Smooth muscle cell (in vitro differentiated cells): ENCODE measurements at regions not wholly inside any gene's neighbourhood (a gene's known extent, or its start where the extent isn't known, plus 50 kb on each side); places are given as distances from the start of the nearest gene placed in this dataset.

Experiments
- DNase-seq: peaks from one replicate; lab custom pipeline; 2025; ENCODE audit not compliant: unreplicated experiment; lab: John Stamatoyannopoulos, UW
- H2AFZ ChIP-seq: fragments of 200-600 bp; sonication (generic); 2 replicates; pipeline ENCODE4 v1.6.0; 2016; ENCODE audit warnings: antibody characterized with exemption, low read depth, mild to moderate bottlenecking
- H3F3A ChIP-seq: fragments of 200-600 bp; sonication (generic); 2 replicates; pipeline ENCODE4 v1.6.0; 2017; ENCODE audit warnings: antibody characterized with exemption, low read depth
- H3K27ac ChIP-seq: fragments of 200-600 bp; sonication (generic); 2 replicates; pipeline ENCODE4 v1.5.1; 2016; ENCODE audit warnings: low read depth, mild to moderate bottlenecking
- H3K27me3 ChIP-seq: fragments of 200-600 bp; sonication (generic); 2 replicates; pipeline ENCODE4 v1.6.1; 2016; ENCODE audit warnings: low read depth, mild to moderate bottlenecking
- H3K36me3 ChIP-seq: fragments of 200-600 bp; sonication (generic); 2 replicates; pipeline ENCODE4 v1.5.1; 2016; ENCODE audit warnings: low read depth
- H3K4me1 ChIP-seq: fragments of 200-600 bp; sonication (generic); 2 replicates; pipeline ENCODE4 v1.5.1; 2016; ENCODE audit warnings: low read depth
- H3K4me2 ChIP-seq: fragments of 200-600 bp; sonication (generic); 2 replicates; pipeline ENCODE4 v1.6.0; 2016; ENCODE audit warnings: mild to moderate bottlenecking
- H3K4me3 ChIP-seq: fragments of 200-600 bp; sonication (generic); 2 replicates; pipeline ENCODE4 v1.5.1; 2016; ENCODE audit warnings: mild to moderate bottlenecking
- H3K79me2 ChIP-seq: fragments of 200-600 bp; sonication (generic); 2 replicates; pipeline ENCODE4 v1.6.0; 2016; ENCODE audit warnings: low read depth, mild to moderate bottlenecking
- H3K9ac ChIP-seq: fragments of 200-600 bp; sonication (generic); 2 replicates; pipeline ENCODE4 v1.6.0; 2016; ENCODE audit warnings: low read depth
- H3K9me3 ChIP-seq: fragments of 200-600 bp; sonication (generic); replicated peaks from 2 replicates; pipeline ENCODE4 v1.5.1; 2016; ENCODE audit warnings: low read depth
- H4K20me1 ChIP-seq: fragments of 200-600 bp; sonication (generic); 2 replicates; pipeline ENCODE4 v1.6.0; 2016; ENCODE audit warnings: low read depth
- CTCF ChIP-seq: fragments of 200-600 bp; sonication (generic); IDR thresholded peaks from 2 replicates; pipeline ENCODE4 v1.5.1; 2017; ENCODE audit warnings: borderline replicate concordance, mild to moderate bottlenecking, antibody characterized with exemption; ENCODE audit not compliant: insufficient read depth, poor library complexity, severe bottlenecking
- WGBS: methylation state at CpG from one replicate; pipeline ENCODE4 v1.1.7; 2016; ENCODE audit warnings: low lambda C conversion rate; 5-methylcytosine and 5-hydroxymethylcytosine counted together

DNA sequence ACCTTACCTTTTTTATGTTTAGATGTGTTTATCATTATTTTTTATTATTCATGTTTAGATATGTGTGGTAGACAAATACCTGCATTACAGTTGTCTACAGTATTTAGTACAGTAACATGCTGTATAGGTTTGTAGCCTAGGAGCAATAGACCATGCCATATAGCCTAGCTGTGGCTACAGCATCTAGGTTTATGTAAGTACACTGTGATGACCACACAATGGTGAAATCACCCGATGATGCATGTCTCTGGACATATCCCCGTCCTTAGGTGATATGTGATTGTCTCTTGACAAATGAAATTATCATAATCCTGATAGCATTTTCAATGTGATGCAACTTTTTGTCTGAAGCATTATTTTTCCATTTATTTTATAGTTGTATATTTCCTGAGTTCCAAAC lies 121.2 kb downstream of the DISP1 start:
- no peaks in the 10 kb centered on the region for H3K9me3 ChIP-seq
- WGBS = 74% methylated on average over 2 of the region's 2 CpGs
- no peaks in the 10 kb centered on the region for H3F3A ChIP-seq
- no peak for DNase-seq
- no peak overlapping the region for H2AFZ ChIP-seq
- peaks cover 3% of the 10 kb centered on the region for H4K20me1 ChIP-seq
- no peaks in the 10 kb centered on the region for H3K36me3 ChIP-seq
- H3K27ac ChIP-seq = no peak overlapping the region
- no peaks in the 10 kb centered on the region for H3K27me3 ChIP-seq
- TF ChIP-seq CTCF = no peak
- no peak overlapping the region for H3K4me3 ChIP-seq
- peaks cover 57% of the 10 kb centered on the region for H3K79me2 ChIP-seq
- H3K4me2 ChIP-seq = no peak overlapping the region
- peaks cover 6% of the 10 kb centered on the region for H3K4me1 ChIP-seq
- H3K9ac ChIP-seq = no peak overlapping the region

DNA sequence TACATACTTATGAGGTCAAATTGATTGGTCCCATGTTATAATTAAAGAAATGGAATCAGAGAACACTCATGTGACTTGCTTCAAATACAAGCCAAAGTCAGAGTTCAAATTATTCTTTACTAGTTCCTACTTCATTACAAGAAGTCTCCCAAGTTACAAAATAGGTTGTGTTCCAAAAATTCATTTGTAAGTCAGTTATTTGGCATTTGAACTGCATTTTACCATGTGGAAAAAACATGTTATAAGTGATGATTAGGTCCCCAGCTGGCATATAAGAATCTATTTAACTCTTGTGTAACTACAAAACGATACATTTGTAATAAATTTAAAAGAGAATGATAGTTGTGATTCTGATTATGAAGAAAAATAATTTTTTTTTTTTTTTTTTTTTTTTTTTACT lies 124.1 kb downstream of the DISP1 start:
- TF ChIP-seq CTCF = no peak
- no peak overlapping the region for H3K4me3 ChIP-seq
- 98% methylated on average over 1 of the region's 1 CpG for WGBS

GRCh38 chr1:222940095-222940494 lies 125.3 kb downstream of the DISP1 start:
- no peak for TF ChIP-seq CTCF
- H3K79me2 ChIP-seq = peaks cover 29% of the 10 kb centered on the region
- H3K4me3 ChIP-seq = no peak overlapping the region
- no peak overlapping the region for H3K4me2 ChIP-seq
- no peaks in the 10 kb centered on the region for H3K9me3 ChIP-seq
- 94% methylated on average over 5 of the region's 5 CpGs for WGBS
- no peak for DNase-seq
- H3K27ac ChIP-seq = no peak overlapping the region
- H2AFZ ChIP-seq = no peak overlapping the region
- no peaks in the 10 kb centered on the region for H3F3A ChIP-seq
- H3K9ac ChIP-seq = no peak overlapping the region
- H4K20me1 ChIP-seq = no peaks in the 10 kb centered on the region
- no peaks in the 10 kb centered on the region for H3K36me3 ChIP-seq
- no peaks in the 10 kb centered on the region for H3K4me1 ChIP-seq
- no peaks in the 10 kb centered on the region for H3K27me3 ChIP-seq

More for the DNA sequence above, 124.1 kb downstream of the DISP1 start:
- Histone ChIP-seq H3K27ac (no peak overlapping the region), H2AFZ (no peak overlapping the region), H3K4me1 (no peaks in the 10 kb centered on the region), H3K4me2 (no peak overlapping the region), H3K9ac (no peak overlapping the region), H3K9me3 (no peaks in the 10 kb centered on the region), H3F3A (no peaks in the 10 kb centered on the region), H3K27me3 (no peaks in the 10 kb centered on the region), H3K79me2 (peaks cover 32% of the 10 kb centered on the region), H3K36me3 (no peaks in the 10 kb centered on the region), H4K20me1 (no peaks in the 10 kb centered on the region)
- DNase-seq = no peak

- no peak for DNase-seq
- Histone ChIP-seq H3K4me2 (no peak overlapping the region), H3K4me3 (no peak overlapping the region), H3K36me3 (no peaks in the 10 kb centered on the region), H4K20me1 (no peaks in the 10 kb centered on the region), H3K9ac (no peak overlapping the region), H3K27me3 (no peaks in the 10 kb centered on the region), H3K4me1 (no peaks in the 10 kb centered on the region), H3F3A (no peaks in the 10 kb centered on the region), H3K9me3 (no peaks in the 10 kb centered on the region), H3K27ac (no peak overlapping the region), H3K79me2 (peaks cover 29% of the 10 kb centered on the region), H2AFZ (no peak overlapping the region)
- WGBS = 84% methylated on average over 2 of the region's 2 CpGs
- TF ChIP-seq CTCF = no peak
These were observed 126.1 kb downstream of the DISP1 start for GRCh38 chr1:222940906-222941305.
